H9 (cell line): ENCODE measurements at regions not wholly inside any gene's neighbourhood (a gene's known extent, or its start where the extent isn't known, plus 50 kb on each side); places are given as distances from the start of the nearest gene placed in this dataset.

Experiments used
- DNase-seq: peaks from one replicate; pipeline ENCODE4 v3.0.0-alpha.2; 2017
- H2AFZ ChIP-seq: one replicate; pipeline ENCODE4 v1.6.1; 2013; ENCODE audit warnings: mild to moderate bottlenecking, low read length, control low read depth, moderate library complexity
- H2AK5ac ChIP-seq: 2 replicates; pipeline ENCODE4 v1.6.1; 2013; ENCODE audit warnings: low read length, control low read depth, mixed read lengths; ENCODE audit not compliant: insufficient read length
- H2BK120ac ChIP-seq: one replicate; pipeline ENCODE4 v1.6.1; 2013; ENCODE audit warnings: low read depth, mild to moderate bottlenecking, low read length, control low read depth, inconsistent platforms; ENCODE audit not compliant: poor library complexity, severe bottlenecking
- H2BK12ac ChIP-seq: 2 replicates; pipeline ENCODE4 v1.6.1; 2013; ENCODE audit warnings: low read length, control low read depth, mixed read lengths, low read depth; ENCODE audit not compliant: insufficient read length
- H2BK15ac ChIP-seq: 2 replicates; pipeline ENCODE4 v1.6.1; 2013; ENCODE audit warnings: low read depth, low read length, control low read depth
- H2BK20ac ChIP-seq: one replicate; pipeline ENCODE4 v1.6.1; 2013; ENCODE audit warnings: low read depth, mild to moderate bottlenecking, low read length, control low read depth, inconsistent platforms; ENCODE audit not compliant: poor library complexity, severe bottlenecking
- H2BK5ac ChIP-seq: 2 replicates; pipeline ENCODE4 v1.6.1; 2013; ENCODE audit warnings: low read length, control low read depth, mixed read lengths; ENCODE audit not compliant: insufficient read length
- H3K14ac ChIP-seq: 2 replicates; pipeline ENCODE4 v1.6.1; 2013; ENCODE audit warnings: low read length, control low read depth; ENCODE audit not compliant: insufficient read depth
- H3K18ac ChIP-seq: 2 replicates; pipeline ENCODE4 v1.6.1; 2013; ENCODE audit warnings: low read depth, mild to moderate bottlenecking, mixed read lengths, low read length, control low read depth; ENCODE audit not compliant: insufficient read length
- H3K23ac ChIP-seq: 2 replicates; pipeline ENCODE4 v1.6.1; 2013; ENCODE audit warnings: low read length, control low read depth, mixed read lengths, low read depth; ENCODE audit not compliant: insufficient read length
- H3K23me2 ChIP-seq: 2 replicates; pipeline ENCODE4 v1.6.1; 2013; ENCODE audit warnings: low read depth, mild to moderate bottlenecking, mixed read lengths, low read length, control low read depth; ENCODE audit not compliant: insufficient read length, poor library complexity, severe bottlenecking
- H3K27ac ChIP-seq: 2 replicates; pipeline ENCODE4 v1.5.1; 2013; ENCODE audit warnings: low read length, control low read depth, mixed read lengths, low read depth; ENCODE audit not compliant: insufficient read length
- H3K27me3 ChIP-seq: 2 replicates; pipeline ENCODE4 v1.6.1; 2013; ENCODE audit warnings: low read length, control low read depth, inconsistent platforms; ENCODE audit not compliant: insufficient read depth
- H3K4ac ChIP-seq: 2 replicates; pipeline ENCODE4 v1.6.1; 2013; ENCODE audit warnings: low read depth, mild to moderate bottlenecking, control low read depth, inconsistent platforms, low read length, moderate library complexity
- H3K4me1 ChIP-seq: 2 replicates; pipeline ENCODE4 v1.6.1; 2013; ENCODE audit warnings: low read length, control low read depth, inconsistent platforms; ENCODE audit not compliant: insufficient read depth
- H3K4me2 ChIP-seq: 2 replicates; pipeline ENCODE4 v1.6.1; 2013; ENCODE audit warnings: low read length, control low read depth, mixed read lengths; ENCODE audit not compliant: insufficient read length, insufficient read depth
- H3K56ac ChIP-seq: 2 replicates; pipeline ENCODE4 v1.6.1; 2013; ENCODE audit warnings: low read depth, mild to moderate bottlenecking, mixed read lengths, low read length, control low read depth; ENCODE audit not compliant: insufficient read length
- H3K79me1 ChIP-seq: 2 replicates; pipeline ENCODE4 v1.6.1; 2013; ENCODE audit warnings: low read depth, mild to moderate bottlenecking, moderate library complexity, low read length, control low read depth, inconsistent platforms; ENCODE audit not compliant: insufficient read depth, poor library complexity, severe bottlenecking
- H3K79me2 ChIP-seq: 2 replicates; pipeline ENCODE4 v1.6.1; 2013; ENCODE audit warnings: low read length, control low read depth, inconsistent platforms; ENCODE audit not compliant: insufficient read depth
- H3K9ac ChIP-seq: 2 replicates; pipeline ENCODE4 v1.6.1; 2013; ENCODE audit warnings: low read length, control low read depth, mixed read lengths; ENCODE audit not compliant: insufficient read length; ENCODE audit errors: extremely low read depth
- H3K9me3 ChIP-seq: one replicate; pipeline ENCODE4 v1.6.1; 2013; ENCODE audit warnings: low read depth, low read length, inconsistent platforms; ENCODE audit not compliant: control insufficient read depth
- H3T11ph ChIP-seq: one replicate; pipeline ENCODE4 v1.6.1; 2013; ENCODE audit warnings: mild to moderate bottlenecking, low read length, control low read depth, inconsistent platforms
- H4K20me1 ChIP-seq: one replicate; pipeline ENCODE4 v1.6.1; 2013; ENCODE audit not compliant: control insufficient read depth, insufficient read length, insufficient read depth
- H4K5ac ChIP-seq: 2 replicates; pipeline ENCODE4 v1.6.1; 2013; ENCODE audit warnings: low read depth, mild to moderate bottlenecking, mixed read lengths, low read length, control low read depth; ENCODE audit not compliant: insufficient read length
- H4K8ac ChIP-seq: replicated peaks from 2 replicates; pipeline ENCODE4 v1.6.1; 2013; ENCODE audit warnings: low read length, control low read depth, mixed read lengths, low read depth; ENCODE audit not compliant: insufficient read length
- H4K91ac ChIP-seq: 2 replicates; pipeline ENCODE4 v1.6.1; 2013; ENCODE audit warnings: low read depth, mild to moderate bottlenecking, moderate library complexity, mixed read lengths, low read length, control low read depth; ENCODE audit not compliant: insufficient read length
- H3K27ac Mint-ChIP-seq, 3 experiments: 2 replicates in 2 of 3; 3 replicates in 1 of 3; pipeline ENCODE4 v1.8.0; 2020 to 2021; ENCODE audit warnings: mixed read lengths in 3 of 3, mild to moderate bottlenecking in 1 of 3, moderate library complexity in 1 of 3
- H3K27me3 Mint-ChIP-seq: 2 replicates; pipeline ENCODE4 v1.8.0; 2021; ENCODE audit warnings: low read depth, mild to moderate bottlenecking, moderate library complexity, mixed read lengths
- H3K36me3 Mint-ChIP-seq, 3 experiments: 2 replicates in 2 of 3; 3 replicates in 1 of 3; pipeline ENCODE4 v1.8.0; 2020 to 2021; ENCODE audit warnings: low read depth in 3 of 3, mixed read lengths in 3 of 3; ENCODE audit not compliant: insufficient read depth in 1 of 3
- H3K4me1 Mint-ChIP-seq, 2 experiments: 2 replicates each; pipeline ENCODE4 v1.8.0; 2020; ENCODE audit warnings: mixed read lengths in 2 of 2
- H3K4me3 Mint-ChIP-seq, 2 experiments: 2 replicates in 1 of 2; 3 replicates in 1 of 2; pipeline ENCODE4 v1.8.0; 2020 to 2021; ENCODE audit warnings: mild to moderate bottlenecking in 2 of 2, mixed read lengths in 2 of 2, moderate library complexity in 1 of 2
- H3K9me3 Mint-ChIP-seq, 2 experiments: 2 replicates in 1 of 2; 3 replicates in 1 of 2; pipeline ENCODE4 v1.8.0; 2020; ENCODE audit warnings: mild to moderate bottlenecking in 2 of 2, mixed read lengths in 2 of 2, moderate library complexity in 1 of 2
- CTCF ChIP-seq: fragments of 200-600 bp; sonication (generic); conservative IDR thresholded peaks from 3 replicates; pipeline ENCODE4 v1.8.0; 2021; ENCODE audit warnings: antibody characterized with exemption, mild to moderate bottlenecking
- WGBS: extraction: QIAGEN DNeasy Blood & Tissue Kit; methylation state at CpG from one replicate; pipeline ENCODE4 v1.1.7; 2013; ENCODE audit warnings: missing lambda C conversion rate, low lambda C conversion rate, mixed read lengths; ENCODE audit not compliant: insufficient read length; ENCODE audit errors: extremely low coverage; 5-methylcytosine and 5-hydroxymethylcytosine counted together

GRCh38 chr17:74027444-74027843 lies 176.0 kb upstream of the RPL38 start:
- Mint-ChIP-seq H3K27me3 (peaks cover 20% of the 10 kb centered on the region), H3K36me3 (no peaks in the 10 kb centered on the region; a peak in 1 of 7 replicates), H3K4me3 (no peak overlapping the region; a peak in 1 of 5 replicates), H3K4me1 (peaks cover 24 to 46% of the 10 kb centered on the region in 2 experiments), H3K9me3 (no peaks in the 10 kb centered on the region), H3K27ac (peak overlapping the region in 1 of 3 experiments; percentile 72; a peak in 2 of 7 replicates)
- Histone ChIP-seq H2AFZ (no peak overlapping the region), H3T11ph (no peak overlapping the region), H2BK20ac (no peak overlapping the region), H3K4me2 (no peak overlapping the region), H4K20me1 (no peaks in the 10 kb centered on the region), H3K14ac (no peak overlapping the region), H2BK15ac (no peak overlapping the region), H2AK5ac (no peak overlapping the region), H4K8ac (no peak overlapping the region), H3K56ac (no peak overlapping the region), H3K23ac (no peak overlapping the region), H2BK5ac (no peak overlapping the region), H3K79me1 (no peaks in the 10 kb centered on the region), H3K27me3 (no peaks in the 10 kb centered on the region), H3K27ac (no peak overlapping the region), H2BK12ac (no peak overlapping the region), H4K91ac (no peak overlapping the region), H2BK120ac (no peak overlapping the region), H3K4me1 (peaks cover 4% of the 10 kb centered on the region; the same call in 1 of the 2 replicates), H3K9me3 (no peaks in the 10 kb centered on the region), H3K9ac (no peak overlapping the region), H4K5ac (no peak overlapping the region), H3K23me2 (no peaks in the 10 kb centered on the region), H3K18ac (no peak overlapping the region), H3K4ac (no peak overlapping the region), H3K79me2 (no peaks in the 10 kb centered on the region)
- TF ChIP-seq CTCF, result no peak
- no peak for DNase-seq
- no CpG with 5 or more reads among the region's 1 CpG for WGBS
